ENCODE measurements at regions not wholly inside any gene's neighbourhood (a gene's known extent, or its start where the extent isn't known, plus 50 kb on each side); places are given as distances from the start of the nearest gene placed in this dataset.

DNA sequence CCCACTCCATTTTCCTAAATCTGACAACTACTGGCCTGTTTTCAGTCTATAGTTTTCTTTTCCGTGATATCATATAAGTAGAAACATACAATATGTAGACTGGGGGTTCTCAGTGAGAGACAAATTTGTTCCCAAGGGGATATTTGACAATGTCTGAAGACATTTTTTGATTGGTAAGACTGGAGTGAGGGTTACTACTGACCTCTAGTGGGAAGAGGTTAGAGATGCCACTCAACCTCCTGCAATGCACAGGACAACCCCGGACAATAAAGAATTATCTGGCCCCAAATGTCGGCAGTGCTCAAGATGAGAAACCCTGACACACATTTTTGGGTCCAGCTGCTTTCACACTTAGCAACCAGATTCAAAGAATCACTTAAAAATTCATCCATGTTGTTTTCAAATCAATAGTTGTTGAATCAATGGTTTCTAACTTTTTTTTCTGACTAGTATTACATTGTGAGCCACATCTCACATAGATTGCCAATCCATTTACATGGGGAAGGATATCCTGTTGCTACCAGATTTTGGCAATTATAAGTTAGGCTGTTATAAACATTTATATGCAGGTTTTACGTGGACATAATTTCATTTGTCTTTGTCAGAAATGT, 307.1 kb downstream of the RPL10L start (continued):
- TF ChIP-seq ZNF518A (tag by site-specific recombination; conservative IDR thresholded peaks at IDR 0.05; ENCODE audit: low read depth) (no peak), ZNF521 (tag by site-specific recombination; IDR thresholded peaks at IDR 0.05) (no peak), ZNF654 (tag by site-specific recombination; IDR thresholded peaks at IDR 0.05; ENCODE audit: low read depth) (peak; percentile 37), ZFP37 (tag by site-specific recombination; IDR thresholded peaks at IDR 0.05) (no peak)

GRCh38 chr14:46325777-46326176, 325.8 kb downstream of the RPL10L start:
- TF ChIP-seq, protein P1, sequence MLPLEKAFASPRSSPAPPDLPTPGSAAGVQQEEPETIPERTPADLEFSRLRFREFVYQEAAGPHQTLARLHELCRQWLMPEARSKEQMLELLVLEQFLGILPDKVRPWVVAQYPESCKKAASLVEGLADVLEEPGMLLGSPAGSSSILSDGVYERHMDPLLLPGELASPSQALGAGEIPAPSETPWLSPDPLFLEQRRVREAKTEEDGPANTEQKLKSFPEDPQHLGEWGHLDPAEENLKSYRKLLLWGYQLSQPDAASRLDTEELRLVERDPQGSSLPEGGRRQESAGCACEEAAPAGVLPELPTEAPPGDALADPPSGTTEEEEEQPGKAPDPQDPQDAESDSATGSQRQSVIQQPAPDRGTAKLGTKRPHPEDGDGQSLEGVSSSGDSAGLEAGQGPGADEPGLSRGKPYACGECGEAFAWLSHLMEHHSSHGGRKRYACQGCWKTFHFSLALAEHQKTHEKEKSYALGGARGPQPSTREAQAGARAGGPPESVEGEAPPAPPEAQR (tag by site-specific recombination; IDR thresholded peaks at IDR 0.05) = no peak
- no peak for TF ChIP-seq ZNF112 (tag by site-specific recombination; IDR thresholded peaks at IDR 0.05)
- TF ChIP-seq, protein P2, sequence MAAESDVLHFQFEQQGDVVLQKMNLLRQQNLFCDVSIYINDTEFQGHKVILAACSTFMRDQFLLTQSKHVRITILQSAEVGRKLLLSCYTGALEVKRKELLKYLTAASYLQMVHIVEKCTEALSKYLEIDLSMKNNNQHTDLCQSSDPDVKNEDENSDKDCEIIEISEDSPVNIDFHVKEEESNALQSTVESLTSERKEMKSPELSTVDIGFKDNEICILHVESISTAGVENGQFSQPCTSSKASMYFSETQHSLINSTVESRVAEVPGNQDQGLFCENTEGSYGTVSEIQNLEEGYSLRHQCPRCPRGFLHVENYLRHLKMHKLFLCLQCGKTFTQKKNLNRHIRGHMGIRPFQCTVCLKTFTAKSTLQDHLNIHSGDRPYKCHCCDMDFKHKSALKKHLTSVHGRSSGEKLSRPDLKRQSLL (tag by site-specific recombination; IDR thresholded peaks at IDR 0.05) = no peak
- no peak for TF ChIP-seq ZNF23 (tag by site-specific recombination; IDR thresholded peaks at IDR 0.05; ENCODE audit: borderline replicate concordance)
- TF ChIP-seq ZNF354C (tag by site-specific recombination; IDR thresholded peaks at IDR 0.05; ENCODE audit: borderline replicate concordance, low read depth) = no peak
- no peak for TF ChIP-seq ZNF157 (tag by site-specific recombination; IDR thresholded peaks at IDR 0.05)
- TF ChIP-seq ZNF449 (tag by site-specific recombination; IDR thresholded peaks at IDR 0.05) = no peak
- no peak for TF ChIP-seq ZNF214 (tag by site-specific recombination; IDR thresholded peaks at IDR 0.05; ENCODE audit: borderline replicate concordance)
- no peak for TF ChIP-seq ZNF423 (tag by site-specific recombination; IDR thresholded peaks at IDR 0.05)
- TF ChIP-seq, protein P3, sequence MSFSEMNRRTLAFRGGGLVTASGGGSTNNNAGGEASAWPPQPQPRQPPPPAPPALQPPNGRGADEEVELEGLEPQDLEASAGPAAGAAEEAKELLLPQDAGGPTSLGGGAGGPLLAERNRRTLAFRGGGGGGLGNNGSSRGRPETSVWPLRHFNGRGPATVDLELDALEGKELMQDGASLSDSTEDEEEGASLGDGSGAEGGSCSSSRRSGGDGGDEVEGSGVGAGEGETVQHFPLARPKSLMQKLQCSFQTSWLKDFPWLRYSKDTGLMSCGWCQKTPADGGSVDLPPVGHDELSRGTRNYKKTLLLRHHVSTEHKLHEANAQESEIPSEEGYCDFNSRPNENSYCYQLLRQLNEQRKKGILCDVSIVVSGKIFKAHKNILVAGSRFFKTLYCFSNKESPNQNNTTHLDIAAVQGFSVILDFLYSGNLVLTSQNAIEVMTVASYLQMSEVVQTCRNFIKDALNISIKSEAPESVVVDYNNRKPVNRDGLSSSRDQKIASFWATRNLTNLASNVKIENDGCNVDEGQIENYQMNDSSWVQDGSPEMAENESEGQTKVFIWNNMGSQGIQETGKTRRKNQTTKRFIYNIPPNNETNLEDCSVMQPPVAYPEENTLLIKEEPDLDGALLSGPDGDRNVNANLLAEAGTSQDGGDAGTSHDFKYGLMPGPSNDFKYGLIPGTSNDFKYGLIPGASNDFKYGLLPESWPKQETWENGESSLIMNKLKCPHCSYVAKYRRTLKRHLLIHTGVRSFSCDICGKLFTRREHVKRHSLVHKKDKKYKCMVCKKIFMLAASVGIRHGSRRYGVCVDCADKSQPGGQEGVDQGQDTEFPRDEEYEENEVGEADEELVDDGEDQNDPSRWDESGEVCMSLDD (tag by site-specific recombination; IDR thresholded peaks at IDR 0.05) = no peak
- no peak for TF ChIP-seq ZNF394 (tag by site-specific recombination; IDR thresholded peaks at IDR 0.05; ENCODE audit: borderline replicate concordance)
- no peak for TF ChIP-seq ZBTB17 (tag by site-specific recombination; IDR thresholded peaks at IDR 0.05)
- no peak for TF ChIP-seq ZNF174 (tag by site-specific recombination; IDR thresholded peaks at IDR 0.05)
- no peak for TF ChIP-seq RBAK (tag by site-specific recombination; IDR thresholded peaks at IDR 0.05)
- TF ChIP-seq, protein P4, sequence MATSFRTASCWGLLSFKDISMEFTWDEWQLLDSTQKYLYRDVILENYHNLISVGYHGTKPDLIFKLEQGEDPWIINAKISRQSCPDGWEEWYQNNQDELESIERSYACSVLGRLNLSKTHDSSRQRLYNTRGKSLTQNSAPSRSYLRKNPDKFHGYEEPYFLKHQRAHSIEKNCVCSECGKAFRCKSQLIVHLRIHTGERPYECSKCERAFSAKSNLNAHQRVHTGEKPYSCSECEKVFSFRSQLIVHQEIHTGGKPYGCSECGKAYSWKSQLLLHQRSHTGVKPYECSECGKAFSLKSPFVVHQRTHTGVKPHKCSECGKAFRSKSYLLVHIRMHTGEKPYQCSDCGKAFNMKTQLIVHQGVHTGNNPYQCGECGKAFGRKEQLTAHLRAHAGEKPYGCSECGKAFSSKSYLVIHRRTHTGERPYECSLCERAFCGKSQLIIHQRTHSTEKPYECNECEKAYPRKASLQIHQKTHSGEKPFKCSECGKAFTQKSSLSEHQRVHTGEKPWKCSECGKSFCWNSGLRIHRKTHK (tag by site-specific recombination; IDR thresholded peaks at IDR 0.05) = no peak
- no peak for TF ChIP-seq ZNF324 (tag by site-specific recombination; IDR thresholded peaks at IDR 0.05)
- Histone ChIP-seq H3K27ac (ENCODE audit: extremely low read depth, low read depth, low read length) (no peak overlapping the region), H3K36me3 (ENCODE audit: control insufficient read depth in 2 of 2, insufficient read depth in 1 of 2, low read length in 2 of 2) (no peaks in the 10 kb centered on the region), H3K4me3 (ENCODE audit: low read depth, low read length) (no peak overlapping the region), H3K9me3 (ENCODE audit: control insufficient read depth, insufficient read depth, low read depth, low read length) (no peaks in the 10 kb centered on the region), H3K4me1 (ENCODE audit: control insufficient read depth, insufficient read depth, low read length) (no peaks in the 10 kb centered on the region)
- ChIA-PET POLR2A (interaction anchor here (0.6 kb wide), 1 partner anchor 1816 kb away, joined by 5 read pairs; no protein-coding TSS in a partner anchor), CTCF (no interaction called here)
